HUES6 (cell line): ENCODE measurements at regions not wholly inside any gene's neighbourhood (a gene's known extent, or its start where the extent isn't known, plus 50 kb on each side); places are given as distances from the start of the nearest gene placed in this dataset.
A peak's percentile ranks its signal among the peaks of the same experiment; 100 is the strongest.
"Not testable (repeated sequence)": the region's sequence is repeated elsewhere in the genome, so short reads cannot be mapped to it uniquely, and the experiment has no call there.

Experiments
- H3K27ac ChIP-seq: 2 replicates; pipeline ENCODE4 v1.7.0; 2013; ENCODE audit warnings: low read depth, mild to moderate bottlenecking, low read length, inconsistent platforms
- H3K27me3 ChIP-seq: 2 replicates; pipeline ENCODE4 v1.6.1; 2013; ENCODE audit warnings: low read length; ENCODE audit not compliant: control insufficient read depth, insufficient read depth
- H3K36me3 ChIP-seq: 2 replicates; pipeline ENCODE4 v1.6.1; 2013; ENCODE audit warnings: low read length; ENCODE audit not compliant: control insufficient read depth, insufficient read depth
- H3K4me1 ChIP-seq: 2 replicates; pipeline ENCODE4 v1.6.1; 2013; ENCODE audit warnings: low read length; ENCODE audit not compliant: control insufficient read depth, insufficient read depth
- H3K4me3 ChIP-seq: 2 replicates; pipeline ENCODE4 v1.5.1; 2013; ENCODE audit warnings: low read depth, low read length
- H3K9ac ChIP-seq: one replicate; pipeline ENCODE4 v1.6.1; 2013; ENCODE audit warnings: mild to moderate bottlenecking, low read length
- H3K9me3 ChIP-seq: 2 replicates; pipeline ENCODE4 v1.6.1; 2013; ENCODE audit warnings: low read depth, low read length; ENCODE audit not compliant: control insufficient read depth, insufficient read depth

DNA sequence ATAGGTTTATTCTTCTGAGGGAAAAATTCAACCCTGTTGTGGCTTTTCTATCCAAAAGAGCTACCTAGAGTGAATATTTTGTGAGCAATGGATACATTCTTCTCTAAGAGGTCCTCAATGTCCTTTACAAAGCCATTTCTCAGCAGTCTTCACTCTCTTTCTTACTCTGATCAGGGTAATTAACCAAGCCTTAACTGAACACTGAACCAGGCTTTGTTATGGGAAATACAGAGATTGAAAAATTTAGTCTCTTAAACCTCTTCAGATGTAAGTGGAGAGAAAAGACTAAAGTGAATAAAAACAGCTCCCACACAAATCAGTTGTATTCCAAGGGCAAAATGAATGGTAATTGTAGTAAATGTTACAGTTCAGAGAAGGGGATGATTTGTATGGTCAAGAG, 64.0 kb upstream of the XIST start:
- Histone ChIP-seq H3K27ac (peak overlapping the region; percentile 93), H3K9ac (peak overlapping the region; percentile 72)

DNA sequence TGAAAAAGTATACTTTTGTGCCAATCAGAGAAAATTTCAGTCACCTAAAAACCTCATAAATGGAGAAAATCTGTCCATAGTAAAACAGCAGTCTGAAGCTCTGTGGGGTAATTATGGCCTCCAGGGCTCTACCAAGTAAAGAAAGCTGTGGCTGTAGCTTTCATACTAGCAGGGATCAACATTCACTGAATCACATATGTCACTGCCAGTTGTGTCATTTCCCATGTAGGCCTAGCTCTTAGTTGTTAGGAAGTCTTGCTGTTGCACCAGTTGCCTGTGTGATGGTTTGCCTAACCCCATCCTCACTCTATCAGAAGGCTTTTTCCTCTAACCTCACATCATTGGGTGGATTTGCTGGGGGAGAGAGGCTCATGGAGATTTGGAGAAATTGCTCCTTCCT, 62.3 kb upstream of the XIST start:
- H3K36me3 ChIP-seq, H3K27ac ChIP-seq, H3K4me3 ChIP-seq, H3K27me3 ChIP-seq, H3K9me3 ChIP-seq, H3K9ac ChIP-seq: not testable (repeated sequence)
- peaks cover 32% of the 10 kb centered on the region for H3K4me1 ChIP-seq

More for the DNA sequence above, 64.0 kb upstream of the XIST start:
- no peaks in the 10 kb centered on the region for H3K27me3 ChIP-seq
- no peaks in the 10 kb centered on the region for H3K36me3 ChIP-seq
- peaks cover 2% of the 10 kb centered on the region; the same call in 1 of the 2 replicates for H3K9me3 ChIP-seq
- H3K4me1 ChIP-seq = peaks cover 32% of the 10 kb centered on the region
- H3K4me3 ChIP-seq = no peak overlapping the region

DNA sequence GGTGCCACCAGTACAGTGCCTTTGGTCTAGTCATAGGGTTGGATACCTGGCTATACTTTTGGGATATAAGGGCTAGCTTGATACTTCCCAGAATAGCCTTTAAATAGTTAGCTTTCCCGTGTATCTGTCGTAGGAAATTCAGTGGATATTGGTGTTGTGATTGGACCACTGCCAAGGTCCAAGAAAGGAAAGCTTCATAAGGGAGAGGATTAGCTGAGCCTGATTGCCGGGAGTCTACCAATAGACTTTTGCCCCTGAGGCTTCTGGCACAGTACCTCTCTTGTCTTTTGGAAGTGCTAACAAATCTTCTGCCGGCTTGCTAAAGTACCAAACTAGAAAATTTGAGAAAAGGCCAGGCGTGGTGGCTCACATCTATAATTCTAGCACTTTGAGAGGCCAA, 61.1 kb upstream of the XIST start:
- Histone ChIP-seq H3K4me3 (no peak overlapping the region), H3K9me3 (peaks cover 3% of the 10 kb centered on the region; the same call in 1 of the 2 replicates), H3K27me3 (no peaks in the 10 kb centered on the region), H3K9ac (no peak overlapping the region), H3K36me3 (no peaks in the 10 kb centered on the region), H3K27ac (no peak overlapping the region), H3K4me1 (peaks cover 27% of the 10 kb centered on the region)

DNA sequence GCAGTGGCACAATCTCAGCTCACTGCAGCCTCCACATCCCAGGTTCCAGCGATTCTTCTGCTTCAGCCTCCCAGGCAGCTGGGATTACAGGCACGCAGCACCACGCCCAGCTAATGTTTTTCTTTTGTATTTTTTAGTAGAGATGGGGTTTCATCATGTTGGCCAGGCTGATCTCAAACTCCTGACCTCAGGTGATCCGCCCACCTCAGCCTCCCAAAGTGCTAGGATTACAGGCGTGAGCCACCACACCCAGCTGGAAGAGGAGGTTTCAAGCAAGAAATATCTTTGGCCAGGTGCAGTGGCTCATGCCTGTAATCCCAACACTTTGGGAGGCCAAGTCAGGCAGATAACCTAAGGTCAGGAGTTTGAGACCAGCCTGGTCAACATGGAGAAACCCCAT, 59.4 kb upstream of the XIST start:
- H3K9ac ChIP-seq, H3K27ac ChIP-seq, H3K27me3 ChIP-seq, H3K4me3 ChIP-seq, H3K36me3 ChIP-seq: not testable (repeated sequence)
- H3K4me1 ChIP-seq = peaks cover 14% of the 10 kb centered on the region
- H3K9me3 ChIP-seq = peaks cover 10% of the 10 kb centered on the region

DNA sequence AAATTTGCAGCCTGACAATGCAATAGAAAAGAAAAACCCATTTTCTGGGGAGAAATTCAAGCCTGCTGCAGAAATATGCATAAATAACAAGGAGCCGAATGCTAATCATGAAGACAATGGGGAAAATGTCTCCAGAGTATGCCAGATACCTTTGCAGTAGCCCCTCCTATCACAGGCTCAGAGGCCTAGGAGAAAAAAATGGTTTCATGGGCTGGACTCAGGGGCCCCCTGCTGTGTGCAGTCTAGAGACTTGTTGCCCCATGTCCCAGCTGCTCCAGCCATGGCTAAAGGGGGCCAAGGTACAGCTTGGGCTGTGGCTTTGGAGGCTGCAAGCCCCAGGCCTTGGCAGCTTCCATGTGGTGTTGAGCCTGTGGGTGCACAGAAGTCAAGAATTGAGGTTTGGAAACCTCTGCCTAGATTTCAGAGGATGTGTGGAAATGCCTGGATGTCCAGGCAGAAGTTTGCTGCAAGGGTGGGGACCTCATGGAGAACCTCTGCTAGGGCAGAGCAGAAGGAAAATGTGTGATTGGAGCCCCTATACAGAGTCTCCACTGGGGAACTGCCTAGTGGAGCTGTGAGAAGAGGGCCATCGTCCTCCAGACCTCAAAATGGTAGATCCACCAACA, 53.3 kb upstream of the XIST start:
- H3K4me3 ChIP-seq, H3K4me1 ChIP-seq, H3K27me3 ChIP-seq, H3K36me3 ChIP-seq, H3K9ac ChIP-seq, H3K27ac ChIP-seq: not testable (repeated sequence)
- H3K9me3 ChIP-seq = peaks cover 36% of the 10 kb centered on the region

DNA sequence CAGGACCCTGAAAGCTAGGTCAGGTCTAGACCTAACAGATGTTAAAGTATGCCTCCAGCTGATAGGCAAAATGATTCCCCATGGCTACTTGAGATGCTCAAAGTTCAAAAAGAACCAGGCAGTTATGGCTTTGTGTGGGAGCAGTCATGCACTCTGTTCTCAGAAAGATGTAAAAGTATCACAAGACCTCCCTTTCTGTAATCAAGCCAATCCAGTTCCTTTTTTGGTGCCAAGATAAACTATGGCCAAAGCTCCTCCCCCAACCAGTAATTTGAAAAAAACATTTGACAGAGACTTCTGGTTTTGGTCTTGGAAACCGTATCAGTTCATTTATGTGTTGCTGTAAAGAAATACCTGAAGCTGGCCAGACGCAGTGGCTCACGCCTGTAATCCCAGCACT, 51.4 kb upstream of the XIST start:
- H3K4me1 ChIP-seq = no peaks in the 10 kb centered on the region
- no peak overlapping the region for H3K4me3 ChIP-seq
- no peaks in the 10 kb centered on the region; the same call in 1 of the 2 replicates for H3K36me3 ChIP-seq
- H3K9ac ChIP-seq = no peak overlapping the region
- peaks cover 45% of the 10 kb centered on the region for H3K9me3 ChIP-seq
- H3K27ac ChIP-seq = no peak overlapping the region
- H3K27me3 ChIP-seq = no peaks in the 10 kb centered on the region
